HCT116 (cell line): ENCODE measurements at regions not wholly inside any gene's neighbourhood (a gene's known extent, or its start where the extent isn't known, plus 50 kb on each side); places are given as distances from the start of the nearest gene placed in this dataset.

Experiments
- ATAC-seq: fragments of 200-7000 bp; cut with Tn5 transposase; 2 replicates; pipeline ENCODE4 v1.9.1; 2020; ENCODE audit warnings: mild to moderate bottlenecking, moderate library complexity
- BruUV-seq: library from RNA; stranded (reverse); fragments of 400-500 nt; replicated peaks from 2 replicates; lab custom pipeline; 2021; lab: Mats Ljungman, UMichigan
- CTCF ChIA-PET: fragments of 300-600 bp; sonication (Branson Sonifier 250); formaldehyde crosslinking; loops from one replicate; lab custom pipeline; 2021; ENCODE audit warnings: antibody characterized with exemption; lab: Charles Lee
- POLR2A ChIA-PET: fragments of 300-600, 350-600 bp; sonication (Branson Sonifier 250); formaldehyde crosslinking; loops from one replicate; lab custom pipeline; 2021; ENCODE audit warnings: antibody characterized with exemption; lab: Charles Lee
- RAD21 ChIA-PET, 2 experiments: fragments of 300-600 bp; sonication (Branson Sonifier 250); formaldehyde crosslinking; loops; one replicate each; lab custom pipeline; 2023; ENCODE audit warnings: low total read pairs in 2 of 2; ENCODE audit not compliant: uncharacterized antibody in 2 of 2, unreplicated experiment in 2 of 2, low non-redundant PET in 1 of 2; lab: Charles Lee
- DNase-seq: peaks from one replicate; pipeline ENCODE4 v3.0.0-alpha.2; 2010; ENCODE audit warnings: low read depth, low spot score
- H2AFZ ChIP-seq: fragments of 200-600 bp; shearing (Covaris generic), sonication (generic); 2 replicates; pipeline ENCODE4 v1.6.1; 2017; ENCODE audit warnings: low read depth, mixed run types, mixed read lengths, antibody characterized with exemption, low read length; ENCODE audit not compliant: poor library complexity, severe bottlenecking
- H3K27ac ChIP-seq: 2 replicates; pipeline ENCODE4 v1.5.1; 2012; ENCODE audit warnings: low read depth, low read length
- H3K27me3 ChIP-seq: fragments of 200-600 bp; sonication (generic); 2 replicates; pipeline ENCODE4 v1.6.1; 2016; ENCODE audit warnings: mixed run types, low read length, mixed read lengths; ENCODE audit not compliant: insufficient read depth
- H3K36me3 ChIP-seq, 2 experiments: fragments of 200-500 bp in 1 of 2; fragments of 200-600 bp in 1 of 2; sonication (Bioruptor generic) in 1 of 2; sonication (generic) in 1 of 2; 2 replicates each; pipeline versions ENCODE4 v1.5.1 to v1.6.1; 2014 to 2016; ENCODE audit warnings: low read length in 2 of 2, inconsistent platforms in 1 of 2, mixed read lengths in 1 of 2, mixed run types in 1 of 2; ENCODE audit not compliant: insufficient read depth in 2 of 2, control insufficient read depth in 1 of 2
- H3K4me1 ChIP-seq, 2 experiments: fragments of 200-600 bp in 1 of 2; sonication (generic) in 1 of 2; 2 replicates each; pipeline versions ENCODE4 v1.5.1 to v1.6.1; 2012 to 2017; ENCODE audit warnings: low read length in 2 of 2, inconsistent platforms in 1 of 2, mild to moderate bottlenecking in 1 of 2, mixed read lengths in 1 of 2, mixed run types in 1 of 2, moderate library complexity in 1 of 2; ENCODE audit not compliant: insufficient read depth in 2 of 2, control insufficient read depth in 1 of 2
- H3K4me2 ChIP-seq: fragments of 200-600 bp; sonication (generic); 2 replicates; pipeline ENCODE4 v1.6.1; 2017; ENCODE audit warnings: mixed run types, low read length, mixed read lengths
- H3K4me3 ChIP-seq, 2 experiments: fragments of 200-600 bp in 1 of 2; sonication (generic) in 1 of 2; replicated peaks in 1 of 2; 2 replicates each; pipeline ENCODE4 v1.5.1; 2011 to 2016; ENCODE audit warnings: low read length in 2 of 2, control low read depth in 1 of 2, low read depth in 1 of 2, mild to moderate bottlenecking in 1 of 2, mixed read lengths in 1 of 2, mixed run types in 1 of 2
- H3K79me2 ChIP-seq: fragments of 200-600 bp; sonication (generic); 2 replicates; pipeline ENCODE4 v1.6.1; 2017; ENCODE audit warnings: mild to moderate bottlenecking, mixed run types, low read length, moderate library complexity, mixed read lengths; ENCODE audit not compliant: insufficient read depth
- H3K9ac ChIP-seq: fragments of 200-600 bp; sonication (generic); 2 replicates; pipeline ENCODE4 v1.6.1; 2016; ENCODE audit warnings: low read length, mixed read lengths
- H3K9me2 ChIP-seq: fragments of 200-600 bp; sonication (generic), shearing (Covaris generic); 2 replicates; pipeline ENCODE4 v1.6.1; 2017; ENCODE audit warnings: mixed run types, mild to moderate bottlenecking, moderate library complexity; ENCODE audit not compliant: insufficient read depth
- H3K9me3 ChIP-seq, 2 experiments: fragments of 200-500 bp in 1 of 2; fragments of 200-600 bp in 1 of 2; sonication (Bioruptor generic) in 1 of 2; sonication (generic) in 1 of 2; 2 replicates each; pipeline ENCODE4 v1.6.1; 2014 to 2017; ENCODE audit warnings: low read length in 2 of 2, mixed read lengths in 2 of 2, inconsistent platforms in 1 of 2, low read depth in 1 of 2, mild to moderate bottlenecking in 1 of 2, mixed run types in 1 of 2, moderate library complexity in 1 of 2; ENCODE audit not compliant: control insufficient read depth in 1 of 2, insufficient read depth in 1 of 2
- H4K20me1 ChIP-seq: fragments of 200-600 bp; sonication (generic), shearing (Covaris generic); 2 replicates; pipeline ENCODE4 v1.6.1; 2017; ENCODE audit warnings: mixed run types, mild to moderate bottlenecking, moderate library complexity; ENCODE audit not compliant: insufficient read depth
- EGR1 ChIP-seq: IDR thresholded peaks from 2 replicates; pipeline ENCODE4 v1.6.1; 2012; ENCODE audit warnings: low read depth
- EZH2 ChIP-seq: fragments of 200-600 bp; sonication (generic); IDR thresholded peaks from 2 replicates; pipeline ENCODE4 v1.6.1; 2017; ENCODE audit warnings: antibody characterized with exemption, mixed run types
- FOSL1 ChIP-seq: IDR thresholded peaks from 2 replicates; pipeline ENCODE4 v1.6.1; 2012; ENCODE audit warnings: low read depth
- JUND ChIP-seq: IDR thresholded peaks from 2 replicates; pipeline ENCODE4 v1.6.1; 2012
- POLR2A ChIP-seq: IDR thresholded peaks from 2 replicates; pipeline ENCODE4 v1.7.0; 2011; ENCODE audit warnings: borderline replicate concordance; ENCODE audit not compliant: insufficient read depth, insufficient read length; ENCODE audit errors: extremely low read depth
- POLR2AphosphoS5 ChIP-seq: IDR thresholded peaks from 2 replicates; pipeline ENCODE4 v1.6.1; 2011; ENCODE audit warnings: mild to moderate bottlenecking, low read depth, low read length, moderate library complexity
- RAD21 ChIP-seq: IDR thresholded peaks from 2 replicates; pipeline ENCODE4 v1.6.1; 2012; ENCODE audit warnings: low read depth, mild to moderate bottlenecking
- TCF7L2 ChIP-seq: IDR thresholded peaks from 2 replicates; pipeline ENCODE4 v1.7.0; 2011; ENCODE audit warnings: borderline replicate concordance, inconsistent platforms; ENCODE audit not compliant: insufficient read depth, insufficient read length; ENCODE audit errors: extremely low read depth
- intact Hi-C: fragments of 100-400 bp; cut with micrococcal nuclease; formaldehyde crosslinking; loops from 2 replicates; pipeline ENCODE4 v1.10.0; 2022
- TF ChIP-seq, protein P1 (sequence below): IDR thresholded peaks from 2 replicates; pipeline ENCODE4 v1.6.1; 2012; ENCODE audit warnings: low read depth
- TF ChIP-seq, protein P2 (sequence below): IDR thresholded peaks from 2 replicates; pipeline ENCODE4 v1.6.1; 2012

DNA sequence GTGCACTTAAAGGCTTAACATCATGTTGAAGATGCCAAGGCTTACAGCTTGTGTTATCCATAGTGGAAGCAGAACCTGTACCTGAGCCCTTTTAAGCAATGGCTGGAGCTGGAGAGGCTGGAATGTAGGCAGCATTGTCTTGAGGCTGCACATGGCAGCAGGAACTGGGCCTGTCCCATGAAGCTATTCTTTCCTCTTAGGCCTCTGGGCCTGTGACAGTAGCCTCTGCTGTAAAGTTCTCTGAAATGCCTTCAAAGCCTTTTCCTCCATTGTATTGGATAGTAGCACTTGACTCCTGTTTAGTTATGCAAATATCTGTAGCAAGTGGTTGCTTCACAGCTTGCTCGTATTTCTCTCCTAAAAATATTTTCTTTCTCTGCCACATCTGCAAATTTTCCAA, 127.4 kb upstream of the ANO5 start:
- no peaks in the 10 kb centered on the region for H3K27me3 ChIP-seq
- no peak overlapping the region for H3K4me3 ChIP-seq
- no peaks in the 10 kb centered on the region for H3K9me2 ChIP-seq
- no peaks in the 10 kb centered on the region for H3K4me1 ChIP-seq
- no peak overlapping the region for H3K27ac ChIP-seq
- no TSS peak for BruUV-seq
- ChIA-PET CTCF (no interaction called here), RAD21 (no interaction called here), POLR2A (no interaction called here)
- peaks cover 0 to 10% of the 10 kb centered on the region in 2 experiments; a peak in 2 of 4 replicates for H3K9me3 ChIP-seq
- H2AFZ ChIP-seq = no peak overlapping the region
- no peak overlapping the region for H3K4me2 ChIP-seq
- TF ChIP-seq RAD21 (no peak), JUND (no peak), POLR2AphosphoS5 (no peak), FOSL1 (no peak), TCF7L2 (no peak), EGR1 (no peak), POLR2A (no peak), EZH2 (no peak)
- TF ChIP-seq, protein P1, sequence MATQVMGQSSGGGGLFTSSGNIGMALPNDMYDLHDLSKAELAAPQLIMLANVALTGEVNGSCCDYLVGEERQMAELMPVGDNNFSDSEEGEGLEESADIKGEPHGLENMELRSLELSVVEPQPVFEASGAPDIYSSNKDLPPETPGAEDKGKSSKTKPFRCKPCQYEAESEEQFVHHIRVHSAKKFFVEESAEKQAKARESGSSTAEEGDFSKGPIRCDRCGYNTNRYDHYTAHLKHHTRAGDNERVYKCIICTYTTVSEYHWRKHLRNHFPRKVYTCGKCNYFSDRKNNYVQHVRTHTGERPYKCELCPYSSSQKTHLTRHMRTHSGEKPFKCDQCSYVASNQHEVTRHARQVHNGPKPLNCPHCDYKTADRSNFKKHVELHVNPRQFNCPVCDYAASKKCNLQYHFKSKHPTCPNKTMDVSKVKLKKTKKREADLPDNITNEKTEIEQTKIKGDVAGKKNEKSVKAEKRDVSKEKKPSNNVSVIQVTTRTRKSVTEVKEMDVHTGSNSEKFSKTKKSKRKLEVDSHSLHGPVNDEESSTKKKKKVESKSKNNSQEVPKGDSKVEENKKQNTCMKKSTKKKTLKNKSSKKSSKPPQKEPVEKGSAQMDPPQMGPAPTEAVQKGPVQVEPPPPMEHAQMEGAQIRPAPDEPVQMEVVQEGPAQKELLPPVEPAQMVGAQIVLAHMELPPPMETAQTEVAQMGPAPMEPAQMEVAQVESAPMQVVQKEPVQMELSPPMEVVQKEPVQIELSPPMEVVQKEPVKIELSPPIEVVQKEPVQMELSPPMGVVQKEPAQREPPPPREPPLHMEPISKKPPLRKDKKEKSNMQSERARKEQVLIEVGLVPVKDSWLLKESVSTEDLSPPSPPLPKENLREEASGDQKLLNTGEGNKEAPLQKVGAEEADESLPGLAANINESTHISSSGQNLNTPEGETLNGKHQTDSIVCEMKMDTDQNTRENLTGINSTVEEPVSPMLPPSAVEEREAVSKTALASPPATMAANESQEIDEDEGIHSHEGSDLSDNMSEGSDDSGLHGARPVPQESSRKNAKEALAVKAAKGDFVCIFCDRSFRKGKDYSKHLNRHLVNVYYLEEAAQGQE = no peak
- TF ChIP-seq, protein P2, sequence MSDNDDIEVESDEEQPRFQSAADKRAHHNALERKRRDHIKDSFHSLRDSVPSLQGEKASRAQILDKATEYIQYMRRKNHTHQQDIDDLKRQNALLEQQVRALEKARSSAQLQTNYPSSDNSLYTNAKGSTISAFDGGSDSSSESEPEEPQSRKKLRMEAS = no peak
- intact Hi-C loops = no loop called here
- H3K79me2 ChIP-seq = no peaks in the 10 kb centered on the region
- DNase-seq (no peak), ATAC-seq (no peak)
- no peak overlapping the region for H3K9ac ChIP-seq
- H4K20me1 ChIP-seq = no peaks in the 10 kb centered on the region
- H3K36me3 ChIP-seq = no peaks in the 10 kb centered on the region
